ENCODE measurements at regions not wholly inside any gene's neighbourhood (a gene's known extent, or its start where the extent isn't known, plus 50 kb on each side); places are given as distances from the start of the nearest gene placed in this dataset.

DNA sequence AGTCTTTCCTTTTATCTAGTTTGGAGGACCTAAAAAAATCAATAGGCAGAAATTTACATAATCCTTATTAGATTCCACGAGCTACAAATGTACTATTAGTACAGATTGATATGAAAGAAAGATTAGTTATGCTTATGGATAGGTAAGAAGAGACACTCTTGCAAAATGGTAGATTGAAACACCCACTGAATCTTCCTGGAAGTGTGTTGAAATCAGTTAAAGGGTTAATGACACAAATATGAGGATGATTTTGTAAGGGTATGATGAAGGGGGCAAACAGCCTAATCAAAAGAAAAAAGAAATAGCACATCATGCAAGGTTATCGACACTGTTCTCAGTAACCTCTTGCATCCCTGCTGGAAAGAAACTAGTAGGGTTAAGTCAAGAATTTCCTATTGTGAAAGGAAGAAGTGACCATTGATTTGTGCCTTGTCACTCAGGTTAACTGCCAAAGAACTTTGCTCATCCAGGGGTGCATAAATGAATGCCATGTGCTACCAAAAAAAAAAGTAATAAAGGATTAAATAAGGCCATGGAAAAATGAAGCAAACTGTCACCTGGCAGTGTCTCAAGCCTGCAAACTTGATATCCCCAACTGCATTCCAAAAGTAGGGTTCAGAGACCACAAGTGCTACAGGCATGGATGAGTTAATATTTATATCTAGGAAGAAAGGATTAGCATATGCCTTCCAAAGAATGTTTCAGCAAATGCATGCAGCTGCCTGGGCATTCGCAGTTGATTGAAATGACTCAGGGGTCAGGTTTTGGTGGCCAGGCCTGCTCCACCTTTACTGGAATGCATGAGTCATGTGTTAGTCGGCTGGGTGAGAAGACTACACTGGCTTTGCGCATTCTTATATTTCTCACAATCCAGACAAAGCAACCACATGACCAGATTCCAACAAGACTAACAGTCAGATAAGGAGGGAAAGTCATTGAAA, 78.3 kb upstream of the ATXN3L start:
- Mint-ChIP-seq H3K27ac (peak overlapping the region; percentile 74), H3K4me1 (peaks cover 27% of the 10 kb centered on the region), H3K36me3 (no peaks in the 10 kb centered on the region), H3K4me3 (no peak overlapping the region), H3K9me3 (peaks cover 36% of the 10 kb centered on the region), H3K27me3 (ENCODE audit: low read depth) (no peaks in the 10 kb centered on the region)
- TF ChIP-seq, protein P1, sequence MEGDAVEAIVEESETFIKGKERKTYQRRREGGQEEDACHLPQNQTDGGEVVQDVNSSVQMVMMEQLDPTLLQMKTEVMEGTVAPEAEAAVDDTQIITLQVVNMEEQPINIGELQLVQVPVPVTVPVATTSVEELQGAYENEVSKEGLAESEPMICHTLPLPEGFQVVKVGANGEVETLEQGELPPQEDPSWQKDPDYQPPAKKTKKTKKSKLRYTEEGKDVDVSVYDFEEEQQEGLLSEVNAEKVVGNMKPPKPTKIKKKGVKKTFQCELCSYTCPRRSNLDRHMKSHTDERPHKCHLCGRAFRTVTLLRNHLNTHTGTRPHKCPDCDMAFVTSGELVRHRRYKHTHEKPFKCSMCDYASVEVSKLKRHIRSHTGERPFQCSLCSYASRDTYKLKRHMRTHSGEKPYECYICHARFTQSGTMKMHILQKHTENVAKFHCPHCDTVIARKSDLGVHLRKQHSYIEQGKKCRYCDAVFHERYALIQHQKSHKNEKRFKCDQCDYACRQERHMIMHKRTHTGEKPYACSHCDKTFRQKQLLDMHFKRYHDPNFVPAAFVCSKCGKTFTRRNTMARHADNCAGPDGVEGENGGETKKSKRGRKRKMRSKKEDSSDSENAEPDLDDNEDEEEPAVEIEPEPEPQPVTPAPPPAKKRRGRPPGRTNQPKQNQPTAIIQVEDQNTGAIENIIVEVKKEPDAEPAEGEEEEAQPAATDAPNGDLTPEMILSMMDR (IDR thresholded peaks at IDR 0.05; ENCODE audit: unreplicated experiment): no peak
- DNase-seq (ENCODE audit: low spot score in 2 of 2, unreplicated experiment in 2 of 2): no peak

DNA sequence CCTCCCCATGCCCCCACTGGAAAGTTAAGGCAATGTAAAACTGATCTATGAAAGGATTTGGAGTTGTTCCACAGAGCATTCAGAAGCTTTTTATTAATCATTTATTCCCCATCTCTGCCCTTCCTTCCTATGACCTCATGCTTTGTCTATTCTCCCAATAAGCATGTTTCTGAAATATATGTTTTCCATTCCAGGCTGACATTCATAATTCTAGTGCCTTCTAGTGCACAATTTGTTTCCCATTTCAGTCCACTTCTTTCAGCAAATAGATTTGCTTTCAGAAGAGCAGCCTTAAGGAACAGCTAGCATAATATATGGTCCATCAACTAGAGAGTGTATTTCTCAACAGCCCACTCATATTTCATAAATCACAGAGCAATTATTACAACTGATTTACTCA, 77.1 kb upstream of the ATXN3L start:
- H3K27ac Mint-ChIP-seq: peak overlapping the region; percentile 91
- no peaks in the 10 kb centered on the region for H3K36me3 Mint-ChIP-seq
- DNase-seq (ENCODE audit: low spot score in 2 of 2, unreplicated experiment in 2 of 2): no peak
- TF ChIP-seq, protein P1 (IDR thresholded peaks at IDR 0.05; ENCODE audit: unreplicated experiment): no peak
- H3K4me1 Mint-ChIP-seq: peaks cover 27% of the 10 kb centered on the region
- H3K27me3 Mint-ChIP-seq (ENCODE audit: low read depth): no peaks in the 10 kb centered on the region
- no peak overlapping the region for H3K4me3 Mint-ChIP-seq
- peaks cover 41% of the 10 kb centered on the region for H3K9me3 Mint-ChIP-seq

DNA sequence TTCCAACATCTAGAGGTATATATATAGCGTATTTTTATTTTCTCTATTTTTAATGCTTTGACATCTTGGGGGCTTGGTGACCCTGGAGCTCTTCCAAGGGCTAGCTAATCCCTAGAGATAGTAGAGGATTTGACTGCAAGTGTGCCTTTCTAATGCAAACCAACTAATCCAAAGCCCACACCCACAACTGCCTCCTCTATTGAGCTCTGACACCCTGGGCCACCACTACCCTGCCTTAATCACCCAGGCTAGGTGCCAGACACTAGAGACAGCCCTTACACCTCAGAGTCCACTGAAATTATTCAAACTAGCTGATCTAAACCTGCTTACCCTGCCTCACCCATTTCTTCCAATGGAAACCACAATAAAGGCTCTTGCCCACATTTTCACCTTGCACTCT, 69.6 kb upstream of the ATXN3L start:
- DNase-seq (ENCODE audit: low spot score in 2 of 2, unreplicated experiment in 2 of 2): no peak
- H3K27me3 Mint-ChIP-seq (ENCODE audit: low read depth): no peaks in the 10 kb centered on the region
- no peaks in the 10 kb centered on the region for H3K36me3 Mint-ChIP-seq
- no peak overlapping the region for H3K4me3 Mint-ChIP-seq
- TF ChIP-seq, protein P1 (IDR thresholded peaks at IDR 0.05; ENCODE audit: unreplicated experiment): no peak
- H3K27ac Mint-ChIP-seq: no peak overlapping the region
- peaks cover 34% of the 10 kb centered on the region for H3K9me3 Mint-ChIP-seq
- peaks cover 11% of the 10 kb centered on the region for H3K4me1 Mint-ChIP-seq

DNA sequence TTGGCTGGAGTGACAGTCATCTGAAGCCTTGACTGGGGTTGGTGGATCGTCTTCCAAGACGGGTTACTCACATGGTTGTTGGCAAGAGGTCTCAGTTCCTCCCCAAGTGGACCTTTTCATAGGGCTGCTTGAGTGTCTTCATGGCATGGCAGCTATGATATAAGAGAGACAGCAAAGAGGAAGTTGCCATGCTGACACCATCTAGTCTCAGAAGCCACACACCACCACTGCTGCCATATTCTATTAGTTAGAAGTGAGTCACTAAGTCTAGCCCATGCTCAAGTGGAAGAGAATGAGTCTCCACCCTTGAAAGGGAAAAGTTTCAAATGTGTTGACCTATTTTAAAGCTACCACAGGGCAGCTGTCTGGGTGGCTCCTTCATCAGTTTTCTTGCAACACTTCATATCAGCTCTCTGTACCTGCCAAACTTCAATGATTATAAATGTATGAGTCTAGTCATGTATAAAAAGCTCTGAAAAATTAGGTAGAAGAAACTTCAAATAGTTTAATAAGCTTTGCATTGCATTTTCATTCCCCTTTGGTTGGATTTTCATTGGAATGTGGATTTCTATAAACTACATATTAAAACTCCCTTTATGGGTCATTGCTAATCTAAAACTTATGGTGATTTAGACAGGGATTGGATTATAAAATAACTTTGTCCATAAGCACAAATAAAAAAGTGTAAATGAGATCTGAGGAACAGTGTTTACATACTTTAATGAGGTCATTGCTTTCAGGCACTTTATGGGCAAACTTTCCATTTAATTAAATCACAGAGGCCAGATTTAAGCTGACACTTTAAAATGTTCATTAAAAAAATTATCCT, 68.0 kb upstream of the ATXN3L start:
- Mint-ChIP-seq H3K4me3 (no peak overlapping the region), H3K36me3 (no peaks in the 10 kb centered on the region), H3K27me3 (ENCODE audit: low read depth) (no peaks in the 10 kb centered on the region), H3K4me1 (peaks cover 15% of the 10 kb centered on the region), H3K9me3 (peaks cover 24% of the 10 kb centered on the region), H3K27ac (peak overlapping the region; percentile 12)
- no peak for DNase-seq (ENCODE audit: low spot score in 2 of 2, unreplicated experiment in 2 of 2)
- TF ChIP-seq, protein P1 (IDR thresholded peaks at IDR 0.05; ENCODE audit: unreplicated experiment): no peak

DNA sequence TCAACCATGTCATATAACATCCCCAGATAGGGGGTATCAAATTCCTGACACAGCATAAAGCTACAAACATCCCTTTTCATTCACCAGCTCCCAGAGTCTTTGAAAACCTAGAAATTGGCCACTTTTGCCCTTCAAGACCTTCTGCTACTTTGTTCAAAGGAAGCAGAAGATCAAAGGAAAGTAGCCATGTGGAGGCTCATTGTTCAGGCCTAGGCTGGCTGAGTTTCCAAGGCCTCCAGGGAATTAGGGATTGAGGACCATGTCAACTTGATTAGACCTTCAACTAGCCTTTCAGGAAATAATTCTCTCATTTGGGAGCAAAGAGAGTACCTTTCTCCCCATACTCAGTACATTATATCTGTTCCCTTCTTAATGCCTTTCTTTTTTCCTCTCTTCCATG, 66.8 kb upstream of the ATXN3L start:
- no peaks in the 10 kb centered on the region for H3K27me3 Mint-ChIP-seq (ENCODE audit: low read depth)
- no peak overlapping the region for H3K27ac Mint-ChIP-seq
- no peak for DNase-seq (ENCODE audit: low spot score in 2 of 2, unreplicated experiment in 2 of 2)
- peaks cover 19% of the 10 kb centered on the region for H3K9me3 Mint-ChIP-seq
- H3K36me3 Mint-ChIP-seq: no peaks in the 10 kb centered on the region
- H3K4me1 Mint-ChIP-seq: peaks cover 15% of the 10 kb centered on the region
- TF ChIP-seq, protein P1 (IDR thresholded peaks at IDR 0.05; ENCODE audit: unreplicated experiment): no peak
- H3K4me3 Mint-ChIP-seq: no peak overlapping the region
